LNCAP (cell line): ENCODE measurements at regions not wholly inside any gene's neighbourhood (a gene's known extent, or its start where the extent isn't known, plus 50 kb on each side); places are given as distances from the start of the nearest gene placed in this dataset.

Source experiments
- TF ChIP-seq, protein P1 (sequence below): fragments of 450-650 bp; IDR thresholded peaks from 2 replicates; pipeline ENCODE4 v1.5.1; 2017; ENCODE audit warnings: mild to moderate bottlenecking

DNA sequence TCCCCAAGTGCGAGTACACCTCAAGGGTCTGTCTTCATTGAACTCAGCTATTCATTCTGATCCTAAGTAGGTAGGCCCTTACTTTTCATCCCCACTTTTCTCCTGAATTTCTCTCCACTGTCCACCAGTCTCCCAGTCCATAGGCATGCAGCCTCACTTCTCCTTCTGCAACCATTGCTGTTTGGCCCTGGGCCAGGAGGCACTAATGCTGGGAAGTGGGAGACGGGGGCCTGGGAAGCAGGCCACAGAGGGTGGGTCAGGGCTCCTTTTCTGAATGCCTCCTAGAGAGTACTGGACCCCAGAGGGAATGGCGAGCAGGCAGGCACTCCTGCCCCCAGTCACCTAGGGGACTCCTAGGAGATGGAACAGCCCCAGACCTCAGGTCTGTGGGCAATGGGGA is 203.5 kb upstream of the RPL34 start:
- TF ChIP-seq, protein P1, sequence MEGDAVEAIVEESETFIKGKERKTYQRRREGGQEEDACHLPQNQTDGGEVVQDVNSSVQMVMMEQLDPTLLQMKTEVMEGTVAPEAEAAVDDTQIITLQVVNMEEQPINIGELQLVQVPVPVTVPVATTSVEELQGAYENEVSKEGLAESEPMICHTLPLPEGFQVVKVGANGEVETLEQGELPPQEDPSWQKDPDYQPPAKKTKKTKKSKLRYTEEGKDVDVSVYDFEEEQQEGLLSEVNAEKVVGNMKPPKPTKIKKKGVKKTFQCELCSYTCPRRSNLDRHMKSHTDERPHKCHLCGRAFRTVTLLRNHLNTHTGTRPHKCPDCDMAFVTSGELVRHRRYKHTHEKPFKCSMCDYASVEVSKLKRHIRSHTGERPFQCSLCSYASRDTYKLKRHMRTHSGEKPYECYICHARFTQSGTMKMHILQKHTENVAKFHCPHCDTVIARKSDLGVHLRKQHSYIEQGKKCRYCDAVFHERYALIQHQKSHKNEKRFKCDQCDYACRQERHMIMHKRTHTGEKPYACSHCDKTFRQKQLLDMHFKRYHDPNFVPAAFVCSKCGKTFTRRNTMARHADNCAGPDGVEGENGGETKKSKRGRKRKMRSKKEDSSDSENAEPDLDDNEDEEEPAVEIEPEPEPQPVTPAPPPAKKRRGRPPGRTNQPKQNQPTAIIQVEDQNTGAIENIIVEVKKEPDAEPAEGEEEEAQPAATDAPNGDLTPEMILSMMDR = no peak

DNA sequence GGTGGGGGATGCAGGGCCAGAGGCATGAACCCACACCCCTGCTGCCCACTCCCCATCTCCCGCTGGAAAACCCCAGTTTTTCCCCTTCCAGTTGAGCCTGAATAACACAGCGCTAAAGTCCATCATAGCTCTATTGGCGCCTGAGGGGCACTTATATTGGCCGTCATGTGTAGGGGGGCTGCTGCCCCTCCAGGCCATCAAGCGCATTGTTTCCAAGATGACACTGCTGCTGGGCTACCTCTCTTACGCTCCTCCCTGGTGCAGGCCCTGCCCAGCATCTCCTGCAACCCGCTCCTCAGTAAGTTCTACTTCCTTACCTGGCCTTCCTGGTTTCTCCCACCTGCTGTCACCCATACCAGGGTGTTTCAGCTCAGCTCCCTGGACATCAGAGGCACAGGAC is 205.0 kb upstream of the RPL34 start:
- TF ChIP-seq, protein P1 = no peak

DNA sequence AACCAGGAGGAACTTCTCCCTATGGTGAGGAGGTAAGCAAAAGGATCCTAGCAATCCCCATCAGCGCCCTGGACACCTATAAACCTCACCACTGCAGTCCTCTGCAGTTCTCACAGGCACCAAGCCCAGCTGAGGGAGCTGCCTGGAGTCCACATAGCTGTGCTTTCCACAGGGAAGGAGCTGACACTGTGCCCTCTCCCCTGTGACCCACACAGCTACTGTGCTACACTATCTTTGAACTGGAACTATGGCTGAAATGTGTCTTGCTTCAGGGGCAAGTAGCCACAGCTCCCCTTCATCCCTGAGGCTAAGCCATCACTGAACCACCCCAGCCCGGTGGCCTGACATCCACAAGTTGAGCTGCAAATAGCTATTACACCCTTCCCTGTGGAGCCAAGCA is 208.5 kb upstream of the RPL34 start:
- TF ChIP-seq, protein P1 = no peak

DNA sequence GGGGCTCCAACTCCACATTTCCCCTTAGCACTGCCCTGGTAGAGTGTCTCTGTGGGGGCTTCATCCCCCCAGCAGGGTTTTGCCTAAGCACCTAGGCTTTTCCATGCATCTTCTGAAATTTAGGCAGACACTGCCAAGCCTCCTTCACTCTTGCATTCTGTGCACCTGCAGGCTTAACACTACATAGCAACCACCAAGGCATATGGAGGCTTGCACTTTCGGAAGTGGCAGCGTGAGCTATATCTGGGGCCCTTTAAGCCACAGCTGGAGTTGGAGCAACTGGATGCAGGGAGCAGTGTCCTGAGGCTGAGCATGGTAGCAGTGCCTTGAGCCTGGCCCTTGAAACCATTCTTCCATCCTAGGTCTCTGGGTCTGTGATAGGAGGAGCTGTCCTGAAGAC is 214.8 kb upstream of the RPL34 start:
- TF ChIP-seq, protein P1 = no peak

DNA sequence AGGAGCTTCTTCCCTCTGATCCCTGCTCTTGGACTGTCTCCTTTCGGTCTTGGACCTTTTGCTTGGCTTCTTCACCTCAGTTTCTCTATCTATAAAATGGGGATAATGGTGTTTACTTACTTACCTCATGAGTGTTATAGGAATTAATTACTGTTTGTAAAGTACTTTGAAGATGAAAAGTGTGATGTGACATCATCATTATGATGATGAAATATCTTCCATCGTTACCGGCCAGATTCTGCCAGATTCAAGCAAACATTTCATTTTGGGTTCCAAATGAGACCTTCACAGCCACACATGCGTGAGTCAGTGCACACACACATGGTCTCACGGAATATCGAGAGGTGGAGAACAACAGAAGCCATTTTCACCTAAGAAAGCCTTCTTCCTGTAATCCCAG is 220.1 kb upstream of the RPL34 start:
- TF ChIP-seq, protein P1 = no peak

DNA sequence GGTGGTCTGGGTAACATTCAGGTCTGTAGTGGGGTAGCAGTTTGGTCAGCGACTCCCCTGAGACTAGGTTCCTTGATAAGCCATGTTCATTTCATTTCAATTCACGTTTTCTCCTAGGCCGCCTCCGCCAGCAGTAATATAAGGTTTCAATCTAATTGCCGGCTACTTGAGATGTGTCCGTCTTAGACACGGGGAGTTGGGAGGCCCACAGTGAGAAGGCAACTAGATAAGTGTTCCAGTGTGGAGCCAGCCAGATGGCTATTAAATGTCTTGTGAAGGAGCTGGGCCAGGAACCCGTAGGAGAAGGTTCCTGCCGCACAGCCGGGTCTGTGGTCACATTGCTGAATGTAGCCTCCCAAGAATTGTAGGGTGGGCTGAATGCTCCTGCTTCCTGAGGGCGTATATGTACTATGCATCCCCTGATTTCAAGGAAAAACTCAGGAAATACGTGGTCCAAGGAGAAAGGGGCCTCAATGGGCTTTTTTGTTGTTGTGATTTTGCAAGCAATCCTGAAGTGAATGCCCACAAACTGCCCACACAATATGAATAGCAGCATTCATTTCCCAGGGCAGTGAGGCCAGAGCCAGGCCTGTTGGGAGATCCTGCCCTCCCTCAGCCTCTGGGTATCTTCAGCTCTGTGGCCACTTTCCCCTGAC is 220.6 kb upstream of the RPL34 start:
- TF ChIP-seq, protein P1 = no peak

DNA sequence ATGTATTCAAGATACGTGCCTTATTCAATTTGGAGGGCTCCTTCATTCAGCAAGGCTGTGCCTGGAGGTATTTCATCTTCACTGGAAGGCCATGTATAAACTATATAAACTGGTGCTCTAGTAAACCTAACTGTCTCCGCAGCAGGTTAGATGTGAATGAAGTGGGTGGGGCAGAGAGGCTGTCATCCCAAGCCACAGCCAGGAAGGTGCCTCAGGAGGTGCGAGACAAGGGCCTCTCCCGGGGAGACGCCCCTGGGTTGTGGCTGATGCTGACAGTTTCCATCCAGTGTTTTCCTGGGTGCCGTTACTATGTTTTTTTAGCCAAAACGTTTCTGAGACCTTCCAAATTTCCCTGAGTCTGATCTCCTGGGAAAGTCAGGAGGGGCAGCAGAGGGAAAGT is 221.5 kb upstream of the RPL34 start:
- TF ChIP-seq, protein P1 = no peak

DNA sequence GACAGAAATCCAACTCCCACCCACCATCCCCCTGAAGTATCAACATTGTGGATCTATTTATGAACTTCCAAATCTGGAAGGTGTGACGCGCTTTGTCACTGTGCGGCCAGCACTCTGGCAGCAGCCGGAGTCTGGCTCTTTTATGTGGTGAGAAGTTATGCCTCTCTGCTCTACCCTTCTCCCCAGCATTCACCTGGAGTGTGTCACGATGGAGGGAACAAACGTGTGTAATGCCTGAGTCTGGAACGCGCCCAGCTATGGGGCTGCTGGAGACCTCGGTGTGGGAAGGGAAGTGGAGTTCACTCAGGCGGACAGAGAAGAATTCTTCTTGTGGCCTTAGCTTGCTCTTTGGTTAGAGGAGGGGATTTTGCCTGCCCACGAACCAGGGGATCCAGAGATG is 222.1 kb upstream of the RPL34 start:
- TF ChIP-seq, protein P1 = no peak
